Fibroblast of pulmonary artery (primary cell): ENCODE measurements at regions not wholly inside any gene's neighbourhood (a gene's known extent, or its start where the extent isn't known, plus 50 kb on each side); places are given as distances from the start of the nearest gene placed in this dataset.

Experiments used
- DNase-seq: peaks from one replicate; pipeline ENCODE4 v3.0.0-alpha.2; 2010; ENCODE audit warnings: low read depth
- H3K4me3 ChIP-seq: replicated peaks from 2 replicates; pipeline ENCODE4 v1.5.1; 2011; ENCODE audit warnings: low read depth, mild to moderate bottlenecking, control low read depth, low read length, moderate library complexity
- CTCF ChIP-seq: IDR thresholded peaks from 2 replicates; pipeline ENCODE4 v1.5.1; 2011; ENCODE audit warnings: mild to moderate bottlenecking, control low read depth, low read length, inconsistent platforms; ENCODE audit errors: missing control alignments

- H3K4me3 ChIP-seq: no peak overlapping the region
- peak; percentile 64 for DNase-seq
- no peak for TF ChIP-seq CTCF
Measured at GRCh38 chr1:87805666-87806378, 477.1 kb downstream of the LMO4 start.

DNA sequence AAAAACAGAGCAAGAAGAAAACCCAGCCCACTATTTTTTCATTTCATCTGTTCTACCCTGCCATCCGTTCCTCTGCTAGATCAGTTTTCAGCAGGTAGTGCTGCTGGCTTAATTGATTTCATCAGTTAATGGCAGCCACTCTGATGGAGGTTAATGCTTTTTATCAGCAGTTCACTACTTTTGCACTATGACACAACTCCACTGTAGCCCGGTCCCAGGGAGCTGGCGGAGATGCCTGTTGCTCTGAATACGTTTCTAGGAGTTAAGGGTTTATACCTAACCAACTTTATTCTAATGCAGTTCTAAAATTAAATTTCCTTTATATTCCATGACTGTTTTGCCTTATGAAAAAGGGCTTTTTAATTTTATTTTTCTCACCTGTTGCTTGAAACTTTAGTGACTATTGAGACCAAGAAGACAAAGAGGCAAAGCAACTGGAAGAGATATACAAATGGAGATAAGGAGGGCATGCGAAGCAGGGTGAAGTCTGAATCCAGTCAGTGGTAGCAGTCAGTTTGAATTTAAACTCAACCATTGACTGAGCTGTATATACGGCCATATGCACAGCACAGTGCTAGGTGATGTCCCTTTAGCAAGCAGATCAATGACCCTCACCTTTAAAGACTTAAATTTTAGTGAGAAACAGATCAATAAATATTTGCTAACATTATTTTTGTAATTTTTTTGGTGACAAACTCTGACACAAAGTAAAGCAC, 477.9 kb downstream of the LMO4 start:
- DNase-seq: no peak
- H3K4me3 ChIP-seq: no peak overlapping the region
- no peak for TF ChIP-seq CTCF

GRCh38 chr1:87810166-87810565, 481.5 kb downstream of the LMO4 start:
- no peak for TF ChIP-seq CTCF
- DNase-seq: no peak
- H3K4me3 ChIP-seq: no peak overlapping the region

GRCh38 chr1:87812871-87813577, 484.3 kb downstream of the LMO4 start:
- TF ChIP-seq CTCF: no peak

DNA sequence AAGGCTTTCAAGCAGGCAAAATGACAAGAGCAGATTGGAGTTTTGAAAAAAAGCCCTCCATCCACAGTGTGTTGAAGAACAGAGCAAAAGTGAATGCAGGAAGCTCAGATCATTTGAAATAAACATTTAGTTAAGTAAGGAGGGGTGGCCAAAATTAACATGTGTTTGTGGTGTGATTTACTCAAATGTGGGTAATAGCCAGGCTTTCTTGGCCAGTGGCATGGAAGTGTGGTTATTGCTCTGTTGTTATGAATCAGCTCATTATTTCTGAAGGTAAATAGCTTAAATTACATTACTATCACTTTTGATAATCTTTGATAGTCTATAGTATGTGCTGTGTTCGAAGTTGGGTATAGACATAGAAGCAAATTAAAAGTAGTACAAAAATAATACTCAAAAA, 485.9 kb downstream of the LMO4 start:
- DNase-seq: no peak
- H3K4me3 ChIP-seq: no peak overlapping the region
- TF ChIP-seq CTCF: no peak

More at GRCh38 chr1:87812871-87813577, 484.3 kb downstream of the LMO4 start:
- no peak for DNase-seq
- no peak overlapping the region for H3K4me3 ChIP-seq

DNA sequence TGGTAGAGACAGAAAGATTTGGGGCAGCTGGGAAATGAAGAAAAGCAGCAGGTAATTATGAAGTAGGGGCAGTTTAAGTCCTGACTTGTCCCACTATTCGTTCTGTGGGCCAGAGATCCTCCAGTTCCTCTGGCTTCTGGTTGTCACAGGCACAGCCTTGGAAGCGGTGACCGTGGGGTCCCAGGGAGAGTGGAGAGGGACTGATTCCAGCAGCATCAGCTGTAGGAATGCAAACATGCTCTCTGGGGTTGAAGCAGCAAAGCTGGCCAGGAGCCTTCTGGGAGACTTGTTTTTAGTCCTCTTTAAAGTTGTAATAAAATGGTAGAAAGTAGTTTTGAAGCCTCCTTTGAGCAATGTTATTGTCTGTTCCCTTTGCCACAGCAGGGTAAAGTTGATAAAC, 488.0 kb downstream of the LMO4 start:
- DNase-seq: no peak
- H3K4me3 ChIP-seq: no peak overlapping the region
- TF ChIP-seq CTCF: no peak
